HepG2 (cell line): ENCODE measurements at regions not wholly inside any gene's neighbourhood (a gene's known extent, or its start where the extent isn't known, plus 50 kb on each side); places are given as distances from the start of the nearest gene placed in this dataset.

Source experiments
- ATF7 ChIP-seq, 2 experiments: fragments of 450-650 bp in 1 of 2; sonication (generic) in 1 of 2; formaldehyde crosslinking in 1 of 2; IDR thresholded peaks; 2 replicates each; pipeline versions ENCODE4 v1.4.0 to v1.6.1; 2016 to 2020; ENCODE audit warnings: antibody characterized with exemption in 1 of 2, mild to moderate bottlenecking in 1 of 2, missing genetic modification reagents in 1 of 2
- CBX5 ChIP-seq: sonication (generic); formaldehyde crosslinking; IDR thresholded peaks from 2 replicates; pipeline ENCODE4 v1.4.0; 2020; ENCODE audit warnings: missing genetic modification reagents, borderline replicate concordance
- FIP1L1 ChIP-seq: fragments of 200-400 bp; formaldehyde crosslinking; IDR thresholded peaks from 2 replicates; pipeline ENCODE4 v1.6.1; 2018; ENCODE audit warnings: low read depth, mild to moderate bottlenecking, low read length, moderate library complexity, borderline replicate concordance; ENCODE audit not compliant: insufficient read depth
- POLR2A ChIP-seq, 2 experiments: IDR thresholded peaks; 2 replicates each; pipeline ENCODE4 v1.6.1; 2011; ENCODE audit warnings: low read depth in 2 of 2, low read length in 2 of 2, mild to moderate bottlenecking in 1 of 2, moderate library complexity in 1 of 2; ENCODE audit not compliant: insufficient read depth in 1 of 2
- POLR2AphosphoS5 ChIP-seq: IDR thresholded peaks from 2 replicates; pipeline ENCODE4 v1.6.1; 2012; ENCODE audit warnings: low read depth, low read length
- TF ChIP-seq, protein P1 (sequence below): sonication (generic); formaldehyde crosslinking; IDR thresholded peaks from 2 replicates; pipeline ENCODE4 v1.4.0; 2020; ENCODE audit warnings: missing genetic modification reagents
- TF ChIP-seq, protein P2 (sequence below): IDR thresholded peaks from 2 replicates; pipeline ENCODE4 v1.6.1; 2012; ENCODE audit warnings: low read length, improper control_type of control experiment

DNA sequence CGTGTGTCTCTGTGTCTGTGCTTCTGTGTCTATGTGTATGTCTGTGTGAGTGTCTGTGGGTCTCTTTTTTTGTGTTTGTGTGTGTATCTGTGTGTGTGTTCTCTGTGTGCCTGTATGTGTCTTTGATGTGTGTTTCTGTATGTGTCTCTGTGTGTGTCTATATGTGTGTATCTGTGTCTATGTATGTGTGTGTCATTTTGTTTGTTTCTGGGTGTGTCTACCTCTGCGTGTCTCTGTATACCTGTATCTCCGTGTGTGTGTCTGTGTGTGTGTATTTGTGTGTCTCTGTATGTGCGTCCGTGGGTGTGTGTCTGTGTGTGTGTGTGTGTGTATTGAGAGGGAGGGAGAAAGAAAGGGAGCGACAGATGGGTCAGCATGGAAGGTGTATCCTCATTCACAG lies 106.3 kb upstream of the TRABD2B start:
- TF ChIP-seq, protein P1, sequence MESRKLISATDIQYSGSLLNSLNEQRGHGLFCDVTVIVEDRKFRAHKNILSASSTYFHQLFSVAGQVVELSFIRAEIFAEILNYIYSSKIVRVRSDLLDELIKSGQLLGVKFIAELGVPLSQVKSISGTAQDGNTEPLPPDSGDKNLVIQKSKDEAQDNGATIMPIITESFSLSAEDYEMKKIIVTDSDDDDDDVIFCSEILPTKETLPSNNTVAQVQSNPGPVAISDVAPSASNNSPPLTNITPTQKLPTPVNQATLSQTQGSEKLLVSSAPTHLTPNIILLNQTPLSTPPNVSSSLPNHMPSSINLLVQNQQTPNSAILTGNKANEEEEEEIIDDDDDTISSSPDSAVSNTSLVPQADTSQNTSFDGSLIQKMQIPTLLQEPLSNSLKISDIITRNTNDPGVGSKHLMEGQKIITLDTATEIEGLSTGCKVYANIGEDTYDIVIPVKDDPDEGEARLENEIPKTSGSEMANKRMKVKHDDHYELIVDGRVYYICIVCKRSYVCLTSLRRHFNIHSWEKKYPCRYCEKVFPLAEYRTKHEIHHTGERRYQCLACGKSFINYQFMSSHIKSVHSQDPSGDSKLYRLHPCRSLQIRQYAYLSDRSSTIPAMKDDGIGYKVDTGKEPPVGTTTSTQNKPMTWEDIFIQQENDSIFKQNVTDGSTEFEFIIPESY = no peak
- TF ChIP-seq, protein P2, sequence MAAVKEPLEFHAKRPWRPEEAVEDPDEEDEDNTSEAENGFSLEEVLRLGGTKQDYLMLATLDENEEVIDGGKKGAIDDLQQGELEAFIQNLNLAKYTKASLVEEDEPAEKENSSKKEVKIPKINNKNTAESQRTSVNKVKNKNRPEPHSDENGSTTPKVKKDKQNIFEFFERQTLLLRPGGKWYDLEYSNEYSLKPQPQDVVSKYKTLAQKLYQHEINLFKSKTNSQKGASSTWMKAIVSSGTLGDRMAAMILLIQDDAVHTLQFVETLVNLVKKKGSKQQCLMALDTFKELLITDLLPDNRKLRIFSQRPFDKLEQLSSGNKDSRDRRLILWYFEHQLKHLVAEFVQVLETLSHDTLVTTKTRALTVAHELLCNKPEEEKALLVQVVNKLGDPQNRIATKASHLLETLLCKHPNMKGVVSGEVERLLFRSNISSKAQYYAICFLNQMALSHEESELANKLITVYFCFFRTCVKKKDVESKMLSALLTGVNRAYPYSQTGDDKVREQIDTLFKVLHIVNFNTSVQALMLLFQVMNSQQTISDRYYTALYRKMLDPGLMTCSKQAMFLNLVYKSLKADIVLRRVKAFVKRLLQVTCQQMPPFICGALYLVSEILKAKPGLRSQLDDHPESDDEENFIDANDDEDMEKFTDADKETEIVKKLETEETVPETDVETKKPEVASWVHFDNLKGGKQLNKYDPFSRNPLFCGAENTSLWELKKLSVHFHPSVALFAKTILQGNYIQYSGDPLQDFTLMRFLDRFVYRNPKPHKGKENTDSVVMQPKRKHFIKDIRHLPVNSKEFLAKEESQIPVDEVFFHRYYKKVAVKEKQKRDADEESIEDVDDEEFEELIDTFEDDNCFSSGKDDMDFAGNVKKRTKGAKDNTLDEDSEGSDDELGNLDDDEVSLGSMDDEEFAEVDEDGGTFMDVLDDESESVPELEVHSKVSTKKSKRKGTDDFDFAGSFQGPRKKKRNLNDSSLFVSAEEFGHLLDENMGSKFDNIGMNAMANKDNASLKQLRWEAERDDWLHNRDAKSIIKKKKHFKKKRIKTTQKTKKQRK = no peak
- TF ChIP-seq ATF7 (IDR thresholded peaks at IDR 0.05) (0 out of 2 replicates have a peak, but pooled peaks have one; percentile 12), ATF7 (CRISPR knock-in tag; IDR thresholded peaks at IDR 0.05) (no peak), POLR2A (IDR thresholded peaks at IDR 0.05; ENCODE audit: insufficient read depth in 1 of 2, low read depth in 2 of 2, low read length in 2 of 2) (no peak), POLR2AphosphoS5 (no peak), FIP1L1 (no peak), CBX5 (CRISPR knock-in tag) (no peak)
